ENCODE measurements at regions not wholly inside any gene's neighbourhood (a gene's known extent, or its start where the extent isn't known, plus 50 kb on each side); places are given as distances from the start of the nearest gene placed in this dataset.

DNA sequence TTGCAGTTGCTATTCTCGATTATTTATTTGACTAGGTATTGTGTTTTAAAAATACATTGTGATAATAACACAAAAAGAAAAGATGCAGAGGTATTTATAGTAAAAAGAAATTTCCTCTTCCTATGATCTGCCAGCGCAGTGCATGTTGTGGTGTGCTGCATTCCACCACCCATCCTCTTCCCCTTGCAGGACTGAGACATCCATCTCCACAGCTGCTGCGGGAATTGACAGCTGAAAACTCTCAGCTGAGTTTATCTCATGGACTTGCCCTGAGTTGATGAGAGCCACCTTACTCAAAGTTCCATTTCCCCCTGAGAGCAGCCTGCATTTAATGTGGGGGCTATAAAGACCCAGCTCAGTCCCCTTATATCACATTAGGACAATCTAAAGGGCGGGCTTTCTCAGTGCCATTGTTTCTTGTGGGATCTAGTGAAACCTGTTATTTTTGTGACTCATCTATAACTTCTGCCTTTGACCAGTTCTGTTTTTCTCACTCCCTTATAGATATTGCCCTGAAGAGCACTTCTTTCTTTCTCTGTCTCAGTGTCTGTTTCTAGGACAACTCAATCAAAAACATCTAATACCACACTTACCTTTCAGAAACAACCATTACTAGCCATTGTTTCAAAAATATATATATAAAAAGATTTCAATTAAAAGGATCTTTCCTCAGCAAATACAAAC lies 698.5 kb downstream of the NR4A2 start:
- DNase-seq (ENCODE audit: low read depth): peak; percentile 52
- TF ChIP-seq, protein P1, sequence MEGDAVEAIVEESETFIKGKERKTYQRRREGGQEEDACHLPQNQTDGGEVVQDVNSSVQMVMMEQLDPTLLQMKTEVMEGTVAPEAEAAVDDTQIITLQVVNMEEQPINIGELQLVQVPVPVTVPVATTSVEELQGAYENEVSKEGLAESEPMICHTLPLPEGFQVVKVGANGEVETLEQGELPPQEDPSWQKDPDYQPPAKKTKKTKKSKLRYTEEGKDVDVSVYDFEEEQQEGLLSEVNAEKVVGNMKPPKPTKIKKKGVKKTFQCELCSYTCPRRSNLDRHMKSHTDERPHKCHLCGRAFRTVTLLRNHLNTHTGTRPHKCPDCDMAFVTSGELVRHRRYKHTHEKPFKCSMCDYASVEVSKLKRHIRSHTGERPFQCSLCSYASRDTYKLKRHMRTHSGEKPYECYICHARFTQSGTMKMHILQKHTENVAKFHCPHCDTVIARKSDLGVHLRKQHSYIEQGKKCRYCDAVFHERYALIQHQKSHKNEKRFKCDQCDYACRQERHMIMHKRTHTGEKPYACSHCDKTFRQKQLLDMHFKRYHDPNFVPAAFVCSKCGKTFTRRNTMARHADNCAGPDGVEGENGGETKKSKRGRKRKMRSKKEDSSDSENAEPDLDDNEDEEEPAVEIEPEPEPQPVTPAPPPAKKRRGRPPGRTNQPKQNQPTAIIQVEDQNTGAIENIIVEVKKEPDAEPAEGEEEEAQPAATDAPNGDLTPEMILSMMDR (IDR thresholded peaks at IDR 0.05; ENCODE audit: low read depth, low read length): no peak
- no peak for TF ChIP-seq MYC (IDR thresholded peaks at IDR 0.05; ENCODE audit: low read depth, low read length)
- TF ChIP-seq, protein P2, sequence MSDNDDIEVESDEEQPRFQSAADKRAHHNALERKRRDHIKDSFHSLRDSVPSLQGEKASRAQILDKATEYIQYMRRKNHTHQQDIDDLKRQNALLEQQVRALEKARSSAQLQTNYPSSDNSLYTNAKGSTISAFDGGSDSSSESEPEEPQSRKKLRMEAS (IDR thresholded peaks at IDR 0.05; ENCODE audit: low read depth, low read length): no peak
- no peak for TF ChIP-seq POLR2A (IDR thresholded peaks at IDR 0.05; ENCODE audit: extremely low read depth, insufficient read length)
- H3K4me3 ChIP-seq (ENCODE audit: low read depth, low read length): no peak overlapping the region

DNA sequence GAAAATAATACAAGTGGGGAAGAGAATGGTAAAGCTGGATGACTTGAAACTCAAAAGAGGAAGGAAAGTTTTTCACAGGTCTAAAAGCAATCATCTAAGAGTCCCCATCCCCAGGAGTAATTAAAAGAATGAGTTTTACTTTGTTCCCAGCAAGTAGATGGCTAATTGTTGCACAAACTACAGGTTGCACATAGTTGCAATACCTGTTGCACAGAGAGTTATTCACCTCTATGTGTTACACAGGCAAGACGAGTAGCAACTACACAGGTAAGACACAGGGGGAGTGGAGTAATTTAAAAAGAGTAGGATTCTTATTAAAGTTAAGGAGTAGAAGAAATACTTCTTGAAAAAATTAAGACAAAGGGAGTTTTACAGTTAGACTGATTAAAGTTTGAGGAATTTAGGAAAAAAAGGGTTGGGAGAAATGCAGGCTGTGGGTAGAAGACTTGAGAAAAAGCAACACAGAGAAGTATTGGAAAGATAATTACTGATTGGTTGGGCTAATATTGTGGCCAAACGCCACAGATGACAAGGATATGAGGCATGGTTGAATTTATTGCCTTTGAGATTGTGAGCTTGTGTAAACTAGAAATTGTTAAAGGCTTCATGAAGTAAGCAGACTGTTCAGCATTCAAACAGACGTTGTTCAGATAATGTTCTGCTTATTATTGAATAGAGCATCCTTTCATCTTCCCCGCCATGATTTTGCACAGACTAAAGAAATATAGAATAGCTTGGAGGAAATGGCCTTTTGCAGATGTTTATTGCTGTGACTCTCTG lies 699.3 kb downstream of the NR4A2 start:
- no peak for DNase-seq (ENCODE audit: low read depth)
- no peak for TF ChIP-seq POLR2A (IDR thresholded peaks at IDR 0.05; ENCODE audit: extremely low read depth, insufficient read length)
- TF ChIP-seq, protein P2 (IDR thresholded peaks at IDR 0.05; ENCODE audit: low read depth, low read length): no peak
- TF ChIP-seq MYC (IDR thresholded peaks at IDR 0.05; ENCODE audit: low read depth, low read length): no peak
- TF ChIP-seq, protein P1 (IDR thresholded peaks at IDR 0.05; ENCODE audit: low read depth, low read length): no peak
- H3K4me3 ChIP-seq (ENCODE audit: low read depth, low read length): no peak overlapping the region

DNA sequence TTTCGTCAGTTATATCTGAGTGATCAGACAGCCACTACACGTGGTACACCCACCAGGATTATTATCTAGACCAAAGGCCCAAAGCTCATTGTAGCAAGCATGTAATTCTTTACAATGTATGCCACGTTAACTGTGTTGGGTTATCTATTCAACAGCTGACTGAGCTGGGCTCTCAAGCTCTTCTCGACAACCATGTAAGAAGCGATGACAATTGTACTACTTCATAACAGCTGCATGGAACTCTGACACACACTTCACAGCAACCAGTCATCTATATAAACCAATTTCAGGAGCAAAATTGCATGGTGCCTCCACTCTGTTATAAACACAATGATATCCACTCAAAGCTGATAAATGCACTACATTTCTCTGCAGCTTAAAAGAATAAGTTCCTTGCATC lies 701.8 kb downstream of the NR4A2 start:
- H3K4me3 ChIP-seq (ENCODE audit: low read depth, low read length): no peak overlapping the region
- no peak for DNase-seq (ENCODE audit: low read depth)
- TF ChIP-seq, protein P1 (IDR thresholded peaks at IDR 0.05; ENCODE audit: low read depth, low read length): no peak
- TF ChIP-seq, protein P2 (IDR thresholded peaks at IDR 0.05; ENCODE audit: low read depth, low read length): no peak

DNA sequence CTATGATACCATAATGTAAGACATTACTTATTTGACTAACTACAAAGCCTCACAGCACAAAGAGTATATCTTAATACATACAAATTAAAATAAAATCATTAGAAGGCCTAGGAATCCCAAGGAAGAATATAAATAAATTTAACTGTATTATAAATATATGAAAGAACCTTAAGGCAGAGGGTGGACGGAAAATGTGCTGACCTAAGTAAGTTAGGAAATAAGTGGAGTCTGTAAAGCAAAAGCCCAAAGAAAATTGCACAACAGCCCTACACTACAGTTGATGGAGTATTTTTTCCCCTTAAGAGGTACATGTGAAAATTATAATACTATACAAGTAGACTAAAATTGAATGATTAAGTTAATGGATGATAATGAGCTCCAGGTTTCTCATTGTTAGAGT lies 710.1 kb downstream of the NR4A2 start:
- no peak for DNase-seq (ENCODE audit: low read depth)
- no peak overlapping the region for H3K4me3 ChIP-seq (ENCODE audit: low read depth, low read length)
- TF ChIP-seq, protein P1 (IDR thresholded peaks at IDR 0.05; ENCODE audit: low read depth, low read length): no peak
- no peak for TF ChIP-seq POLR2A (IDR thresholded peaks at IDR 0.05; ENCODE audit: extremely low read depth, insufficient read length)
- no peak for TF ChIP-seq MYC (IDR thresholded peaks at IDR 0.05; ENCODE audit: low read depth, low read length)
- TF ChIP-seq, protein P2 (IDR thresholded peaks at IDR 0.05; ENCODE audit: low read depth, low read length): no peak

DNA sequence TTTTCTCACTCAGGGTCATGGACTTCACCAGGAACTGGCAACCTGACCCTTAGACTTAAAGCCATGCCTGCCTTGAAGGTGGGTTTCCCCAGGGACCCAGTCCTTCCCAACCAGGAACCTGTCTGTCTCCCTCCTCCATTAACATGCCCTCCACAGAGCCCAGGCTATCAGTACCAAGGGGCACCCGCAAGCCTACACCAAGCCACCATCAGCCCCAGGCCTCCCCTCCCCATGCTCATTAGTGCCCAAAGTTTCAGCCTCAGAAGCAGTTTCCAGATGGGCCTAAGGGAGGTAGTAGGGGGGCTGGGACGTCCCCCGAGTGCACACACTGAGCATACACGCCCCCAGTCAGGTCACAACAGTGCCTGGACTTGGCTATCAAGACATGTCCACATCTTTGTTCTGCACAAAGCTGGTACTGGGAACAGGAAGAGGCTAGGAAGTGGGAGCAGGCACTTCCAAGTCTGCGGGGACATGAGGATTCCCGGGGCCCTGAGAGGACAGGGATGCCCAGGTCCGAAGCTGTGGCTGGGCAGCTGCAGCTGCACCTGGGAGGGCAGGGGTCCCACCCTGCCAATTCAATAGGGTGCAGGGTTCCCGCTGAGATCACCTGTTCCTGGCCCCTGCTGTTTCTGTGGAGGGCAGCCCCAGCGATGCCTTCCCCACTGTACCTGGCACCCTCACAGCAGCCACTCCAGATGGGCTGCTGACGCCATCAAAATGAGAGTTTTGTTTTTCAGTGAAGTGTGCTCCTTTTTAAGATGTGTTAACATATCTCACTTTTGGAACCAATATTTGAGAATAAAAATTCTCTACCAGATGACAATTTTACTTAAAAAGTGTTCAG lies 731.4 kb downstream of the NR4A2 start:
- H3K4me3 ChIP-seq (ENCODE audit: low read depth, low read length): no peak overlapping the region
- TF ChIP-seq, protein P1 (IDR thresholded peaks at IDR 0.05; ENCODE audit: low read depth, low read length): no peak
- TF ChIP-seq, protein P2 (IDR thresholded peaks at IDR 0.05; ENCODE audit: low read depth, low read length): no peak
- no peak for TF ChIP-seq MYC (IDR thresholded peaks at IDR 0.05; ENCODE audit: low read depth, low read length)
- TF ChIP-seq POLR2A (IDR thresholded peaks at IDR 0.05; ENCODE audit: extremely low read depth, insufficient read length): no peak
- DNase-seq (ENCODE audit: low read depth): no peak

Measured in NB4 (cell line).